SU-DHL-6 (cell line): ENCODE measurements at regions not wholly inside any gene's neighbourhood (a gene's known extent, or its start where the extent isn't known, plus 50 kb on each side); places are given as distances from the start of the nearest gene placed in this dataset.

Experiments
- CTCF ChIP-seq: fragments of 200-600 bp; sonication (generic); IDR thresholded peaks from one replicate; pipeline ENCODE4 v1.5.1; 2017; ENCODE audit warnings: antibody characterized with exemption, mild to moderate bottlenecking, low read length, moderate library complexity; ENCODE audit not compliant: insufficient read depth, poor library complexity, severe bottlenecking
- EZH2phosphoT487 ChIP-seq: fragments of 200-600 bp; sonication (generic), shearing (Covaris generic); conservative IDR thresholded peaks from 2 replicates; pipeline ENCODE4 v1.6.1; 2018; ENCODE audit warnings: mild to moderate bottlenecking, antibody characterized with exemption, low read length, moderate library complexity, mixed read lengths

- TF ChIP-seq CTCF (no peak), EZH2phosphoT487 (no peak)
These were observed 100.1 kb upstream of the MAP2 start for GRCh38 chr2:209323738-209324137.
